Ishikawa (cell line): ENCODE measurements at regions not wholly inside any gene's neighbourhood (a gene's known extent, or its start where the extent isn't known, plus 50 kb on each side); places are given as distances from the start of the nearest gene placed in this dataset.

Experiments
- CEBPB ChIP-seq: IDR thresholded peaks from 2 replicates; pipeline ENCODE4 v1.6.1; 2012
- CREB1 ChIP-seq: IDR thresholded peaks from 2 replicates; pipeline ENCODE4 v1.6.1; 2012; ENCODE audit warnings: low read depth
- EGR1 ChIP-seq: IDR thresholded peaks from 2 replicates; pipeline ENCODE4 v1.6.1; 2012
- EP300 ChIP-seq: IDR thresholded peaks from 2 replicates; pipeline ENCODE4 v1.6.1; 2012; ENCODE audit warnings: borderline replicate concordance
- FOXM1 ChIP-seq: IDR thresholded peaks from 2 replicates; pipeline ENCODE4 v1.6.1; 2012; ENCODE audit warnings: low read depth, borderline replicate concordance
- MAX ChIP-seq: IDR thresholded peaks from 2 replicates; pipeline ENCODE4 v1.6.1; 2012
- NFIC ChIP-seq: IDR thresholded peaks from 2 replicates; pipeline ENCODE4 v1.6.1; 2012
- RAD21 ChIP-seq: IDR thresholded peaks from 2 replicates; pipeline ENCODE4 v1.6.1; 2012; ENCODE audit warnings: low read depth
- REST ChIP-seq: IDR thresholded peaks from 2 replicates; pipeline ENCODE4 v1.6.1; 2012; ENCODE audit warnings: low read depth, mild to moderate bottlenecking
- TAF1 ChIP-seq: IDR thresholded peaks from 2 replicates; pipeline ENCODE4 v1.6.1; 2012; ENCODE audit warnings: low read depth, mild to moderate bottlenecking
- TCF12 ChIP-seq: IDR thresholded peaks from 2 replicates; pipeline ENCODE4 v1.6.1; 2012; ENCODE audit warnings: low read depth
- TEAD4 ChIP-seq: IDR thresholded peaks from 2 replicates; pipeline ENCODE4 v1.6.1; 2012
- USF1 ChIP-seq: IDR thresholded peaks from 2 replicates; pipeline ENCODE4 v1.6.1; 2012
- YY1 ChIP-seq: IDR thresholded peaks from 2 replicates; pipeline ENCODE4 v1.6.1; 2012; ENCODE audit warnings: low read depth
- ZBTB7A ChIP-seq: IDR thresholded peaks from 2 replicates; pipeline ENCODE4 v1.6.1; 2012; ENCODE audit warnings: low read depth

GRCh38 chr12:17239874-17240273, 633.9 kb upstream of the LMO3 start:
- TF ChIP-seq NFIC (no peak), EGR1 (no peak), ZBTB7A (no peak), YY1 (no peak), USF1 (no peak), TCF12 (no peak)

GRCh38 chr12:17235996-17236395, 630.0 kb upstream of the LMO3 start:
- TF ChIP-seq MAX: no peak

GRCh38 chr12:17215759-17216570, 610.0 kb upstream of the LMO3 start:
- TF ChIP-seq RAD21: peak; percentile 55
- TF ChIP-seq TEAD4: no peak
- no peak for TF ChIP-seq YY1

- TF ChIP-seq FOXM1: no peak
- TF ChIP-seq YY1: no peak
- TF ChIP-seq CREB1: no peak
- no peak for TF ChIP-seq NFIC
- no peak for TF ChIP-seq CEBPB
- no peak for TF ChIP-seq ZBTB7A
- no peak for TF ChIP-seq USF1
- no peak for TF ChIP-seq RAD21
- TF ChIP-seq TAF1: no peak
- no peak for TF ChIP-seq REST
- TF ChIP-seq MAX: no peak
- no peak for TF ChIP-seq TCF12
- TF ChIP-seq EGR1: no peak
- no peak for TF ChIP-seq TEAD4
- no peak for TF ChIP-seq EP300
Observed at GRCh38 chr12:17214929-17215328, 609.0 kb upstream of the LMO3 start.

GRCh38 chr12:17206553-17206952, 600.6 kb upstream of the LMO3 start:
- no peak for TF ChIP-seq TEAD4
- TF ChIP-seq FOXM1: no peak
- no peak for TF ChIP-seq EGR1
- no peak for TF ChIP-seq EP300
- no peak for TF ChIP-seq REST
- TF ChIP-seq NFIC: no peak
- TF ChIP-seq CREB1: no peak
- TF ChIP-seq YY1: no peak
- TF ChIP-seq TCF12: no peak

GRCh38 chr12:17204289-17205054, 598.5 kb upstream of the LMO3 start:
- TF ChIP-seq RAD21 (peak; percentile 23; the same call in 1 of the 2 replicates), CEBPB (no peak)

GRCh38 chr12:17203497-17203896, 597.5 kb upstream of the LMO3 start:
- no peak for TF ChIP-seq TAF1
- no peak for TF ChIP-seq CEBPB
- no peak for TF ChIP-seq YY1
- no peak for TF ChIP-seq TEAD4
- no peak for TF ChIP-seq ZBTB7A
- no peak for TF ChIP-seq RAD21
- TF ChIP-seq EGR1: no peak
- no peak for TF ChIP-seq NFIC
- TF ChIP-seq REST: no peak
